ENCODE measurements at regions not wholly inside any gene's neighbourhood (a gene's known extent, or its start where the extent isn't known, plus 50 kb on each side); places are given as distances from the start of the nearest gene placed in this dataset.

GRCh38 chr12:13580206-13580605 is 383.7 kb downstream of the EMP1 start:
- Histone ChIP-seq H3K79me2 (ENCODE audit: control insufficient read depth, insufficient read depth, low read length) (no peaks in the 10 kb centered on the region), H3K4me3 (ENCODE audit: low read length) (no peak overlapping the region), H2AK5ac (ENCODE audit: low read length) (no peak overlapping the region), H3K27me3 (ENCODE audit: insufficient read depth, low read length, poor library complexity) (no peaks in the 10 kb centered on the region), H3K79me1 (ENCODE audit: low read length) (no peaks in the 10 kb centered on the region), H3K4ac (ENCODE audit: low read depth, low read length) (no peak overlapping the region), H2BK15ac (replicated peaks; ENCODE audit: low read depth) (no peak overlapping the region), H3K56ac (ENCODE audit: low read length) (no peak overlapping the region), H4K5ac (ENCODE audit: low read length) (no peak overlapping the region), H3K9ac (ENCODE audit: low read length) (no peak overlapping the region), H3K4me2 (ENCODE audit: low read length) (no peak overlapping the region), H4K8ac (ENCODE audit: low read depth, low read length) (no peak overlapping the region), H3K36me3 (ENCODE audit: control insufficient read depth, insufficient read depth, low read length) (no peaks in the 10 kb centered on the region), H3K27ac (ENCODE audit: low read depth, low read length) (no peak overlapping the region), H3K4me1 (ENCODE audit: control insufficient read depth, low read depth, low read length) (no peaks in the 10 kb centered on the region), H2BK5ac (ENCODE audit: low read length) (no peak overlapping the region), H3K23ac (ENCODE audit: low read length) (no peak overlapping the region), H3K18ac (ENCODE audit: low read length) (no peak overlapping the region), H2BK120ac (ENCODE audit: low read depth, low read length) (no peak overlapping the region)
- no CpG with 5 or more reads among the region's 1 CpG for WGBS (ENCODE audit: extremely low coverage, insufficient coverage, low lambda C conversion rate)
- DNase-seq, result no peak

DNA sequence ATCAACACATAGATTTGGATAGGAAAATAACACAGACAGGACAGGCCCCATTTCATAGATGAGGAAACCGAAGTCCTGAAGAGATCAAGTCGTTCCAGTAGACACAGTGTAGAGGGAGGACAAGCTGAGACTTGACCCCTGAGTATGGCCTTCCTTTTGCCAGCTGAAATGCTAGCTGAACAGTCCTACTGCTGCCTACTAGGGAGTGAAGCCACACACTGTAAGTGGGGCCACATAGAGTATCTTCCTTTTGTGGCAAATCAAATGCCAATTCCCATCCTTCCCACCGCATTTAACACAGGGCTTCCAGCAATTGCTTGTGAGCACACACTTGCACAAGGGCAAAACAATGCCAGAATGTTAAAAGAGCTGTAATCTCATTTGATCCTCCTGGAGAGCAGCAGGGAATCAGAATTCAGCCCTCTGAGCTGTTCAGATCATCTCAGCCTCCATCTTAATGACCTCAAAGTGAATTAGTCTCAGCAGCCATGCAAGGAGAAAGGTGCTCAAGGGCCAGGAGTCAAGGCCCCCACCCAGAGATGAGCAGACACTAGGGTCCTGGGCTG is 380.5 kb downstream of the EMP1 start:
- H3K9ac ChIP-seq (ENCODE audit: low read length), result no peak overlapping the region
- no peaks in the 10 kb centered on the region for H3K4me1 ChIP-seq (ENCODE audit: control insufficient read depth, low read depth, low read length)
- no peak overlapping the region for H4K8ac ChIP-seq (ENCODE audit: low read depth, low read length)
- H2BK120ac ChIP-seq (ENCODE audit: low read depth, low read length), result no peak overlapping the region
- H3K4ac ChIP-seq (ENCODE audit: low read depth, low read length), result no peak overlapping the region
- H2AK5ac ChIP-seq (ENCODE audit: low read length), result no peak overlapping the region
- H3K79me2 ChIP-seq (ENCODE audit: control insufficient read depth, insufficient read depth, low read length), result no peaks in the 10 kb centered on the region
- no peak for DNase-seq
- no peak overlapping the region for H3K4me2 ChIP-seq (ENCODE audit: low read length)
- H3K36me3 ChIP-seq (ENCODE audit: control insufficient read depth, insufficient read depth, low read length), result no peaks in the 10 kb centered on the region
- H4K5ac ChIP-seq (ENCODE audit: low read length), result no peak overlapping the region
- no peak overlapping the region for H2BK15ac ChIP-seq (replicated peaks; ENCODE audit: low read depth)
- H3K23ac ChIP-seq (ENCODE audit: low read length), result no peak overlapping the region
- WGBS (ENCODE audit: extremely low coverage, insufficient coverage, low lambda C conversion rate), result no CpG with 5 or more reads among the region's 3 CpGs
- no peak overlapping the region for H3K18ac ChIP-seq (ENCODE audit: low read length)
- H2BK5ac ChIP-seq (ENCODE audit: low read length), result no peak overlapping the region
- H3K4me3 ChIP-seq (ENCODE audit: low read length), result no peak overlapping the region
- H3K79me1 ChIP-seq (ENCODE audit: low read length), result no peaks in the 10 kb centered on the region
- H3K56ac ChIP-seq (ENCODE audit: low read length), result no peak overlapping the region
- no peak overlapping the region for H3K27ac ChIP-seq (ENCODE audit: low read depth, low read length)
- H3K27me3 ChIP-seq (ENCODE audit: insufficient read depth, low read length, poor library complexity), result no peaks in the 10 kb centered on the region

GRCh38 chr12:13573698-13574321 is 377.3 kb downstream of the EMP1 start:
- Histone ChIP-seq H2BK5ac (ENCODE audit: low read length) (no peak overlapping the region), H3K4ac (ENCODE audit: low read depth, low read length) (no peak overlapping the region), H3K27me3 (ENCODE audit: insufficient read depth, low read length, poor library complexity) (no peaks in the 10 kb centered on the region), H4K5ac (ENCODE audit: low read length) (no peak overlapping the region), H3K4me1 (ENCODE audit: control insufficient read depth, low read depth, low read length) (no peaks in the 10 kb centered on the region), H3K56ac (ENCODE audit: low read length) (no peak overlapping the region), H3K4me3 (ENCODE audit: low read length) (no peak overlapping the region), H3K4me2 (ENCODE audit: low read length) (no peak overlapping the region), H3K23ac (ENCODE audit: low read length) (no peak overlapping the region), H3K79me2 (ENCODE audit: control insufficient read depth, insufficient read depth, low read length) (no peaks in the 10 kb centered on the region), H2AK5ac (ENCODE audit: low read length) (no peak overlapping the region), H2BK120ac (ENCODE audit: low read depth, low read length) (no peak overlapping the region), H2BK15ac (replicated peaks; ENCODE audit: low read depth) (no peak overlapping the region), H3K36me3 (ENCODE audit: control insufficient read depth, insufficient read depth, low read length) (no peaks in the 10 kb centered on the region), H3K18ac (ENCODE audit: low read length) (no peak overlapping the region), H3K27ac (ENCODE audit: low read depth, low read length) (no peak overlapping the region), H4K8ac (ENCODE audit: low read depth, low read length) (no peak overlapping the region), H3K79me1 (ENCODE audit: low read length) (no peaks in the 10 kb centered on the region), H3K9ac (ENCODE audit: low read length) (no peak overlapping the region)
- peak; percentile 54 for DNase-seq
- 100% methylated on average over 1 of the region's 3 CpGs for WGBS (ENCODE audit: extremely low coverage, insufficient coverage, low lambda C conversion rate)

DNA sequence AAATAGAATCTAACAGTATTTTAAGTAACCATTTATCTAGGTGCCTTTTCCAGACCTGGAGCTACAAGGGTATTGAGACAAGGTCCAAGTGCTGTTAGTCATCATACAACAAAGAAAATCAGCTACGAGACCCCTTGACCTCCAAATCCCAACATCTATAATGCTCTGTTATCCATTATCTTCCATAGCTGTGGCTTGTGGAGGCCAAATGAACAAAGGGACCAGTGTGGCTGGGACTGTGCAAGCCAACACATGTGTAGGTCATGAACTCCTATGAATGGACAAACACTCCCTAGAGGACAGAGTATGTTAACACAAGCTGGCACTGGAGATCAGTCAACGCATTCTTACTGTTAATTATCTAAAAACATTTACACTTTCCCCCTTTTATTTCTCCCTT is 374.5 kb downstream of the EMP1 start:
- no peak overlapping the region for H2BK15ac ChIP-seq (replicated peaks; ENCODE audit: low read depth)
- H3K56ac ChIP-seq (ENCODE audit: low read length), result no peak overlapping the region
- H2AK5ac ChIP-seq (ENCODE audit: low read length), result no peak overlapping the region
- H3K4me3 ChIP-seq (ENCODE audit: low read length), result no peak overlapping the region
- H3K4ac ChIP-seq (ENCODE audit: low read depth, low read length), result no peak overlapping the region
- H3K4me2 ChIP-seq (ENCODE audit: low read length), result no peak overlapping the region
- no CpG with 5 or more reads among the region's 2 CpGs for WGBS (ENCODE audit: extremely low coverage, insufficient coverage, low lambda C conversion rate)
- no peak overlapping the region for H2BK120ac ChIP-seq (ENCODE audit: low read depth, low read length)
- no peak overlapping the region for H4K8ac ChIP-seq (ENCODE audit: low read depth, low read length)
- no peak overlapping the region for H3K9ac ChIP-seq (ENCODE audit: low read length)
- no peaks in the 10 kb centered on the region for H3K36me3 ChIP-seq (ENCODE audit: control insufficient read depth, insufficient read depth, low read length)
- H3K23ac ChIP-seq (ENCODE audit: low read length), result no peak overlapping the region
- no peaks in the 10 kb centered on the region for H3K79me1 ChIP-seq (ENCODE audit: low read length)
- H2BK5ac ChIP-seq (ENCODE audit: low read length), result no peak overlapping the region
- no peak overlapping the region for H3K18ac ChIP-seq (ENCODE audit: low read length)
- no peaks in the 10 kb centered on the region for H3K79me2 ChIP-seq (ENCODE audit: control insufficient read depth, insufficient read depth, low read length)
- no peak for DNase-seq
- H3K27me3 ChIP-seq (ENCODE audit: insufficient read depth, low read length, poor library complexity), result no peaks in the 10 kb centered on the region
- H3K27ac ChIP-seq (ENCODE audit: low read depth, low read length), result no peak overlapping the region
- H3K4me1 ChIP-seq (ENCODE audit: control insufficient read depth, low read depth, low read length), result no peaks in the 10 kb centered on the region
- H4K5ac ChIP-seq (ENCODE audit: low read length), result no peak overlapping the region

GRCh38 chr12:13570005-13570694 is 373.6 kb downstream of the EMP1 start:
- H3K27ac ChIP-seq (ENCODE audit: low read depth, low read length), result no peak overlapping the region
- no peak overlapping the region for H3K4ac ChIP-seq (ENCODE audit: low read depth, low read length)
- H3K56ac ChIP-seq (ENCODE audit: low read length), result no peak overlapping the region
- no peak overlapping the region for H2AK5ac ChIP-seq (ENCODE audit: low read length)
- no CpG with 5 or more reads among the region's 1 CpG for WGBS (ENCODE audit: extremely low coverage, insufficient coverage, low lambda C conversion rate)
- no peak overlapping the region for H3K9ac ChIP-seq (ENCODE audit: low read length)
- no peak overlapping the region for H2BK15ac ChIP-seq (replicated peaks; ENCODE audit: low read depth)
- no peak overlapping the region for H4K8ac ChIP-seq (ENCODE audit: low read depth, low read length)
- H3K79me1 ChIP-seq (ENCODE audit: low read length), result no peaks in the 10 kb centered on the region
- H3K18ac ChIP-seq (ENCODE audit: low read length), result no peak overlapping the region
- H3K27me3 ChIP-seq (ENCODE audit: insufficient read depth, low read length, poor library complexity), result no peaks in the 10 kb centered on the region
- no peak overlapping the region for H3K4me2 ChIP-seq (ENCODE audit: low read length)
- no peak overlapping the region for H2BK5ac ChIP-seq (ENCODE audit: low read length)
- no peak overlapping the region for H2BK120ac ChIP-seq (ENCODE audit: low read depth, low read length)
- no peaks in the 10 kb centered on the region for H3K79me2 ChIP-seq (ENCODE audit: control insufficient read depth, insufficient read depth, low read length)
- H3K4me3 ChIP-seq (ENCODE audit: low read length), result no peak overlapping the region
- H3K4me1 ChIP-seq (ENCODE audit: control insufficient read depth, low read depth, low read length), result no peaks in the 10 kb centered on the region
- no peak overlapping the region for H3K23ac ChIP-seq (ENCODE audit: low read length)
- H4K5ac ChIP-seq (ENCODE audit: low read length), result no peak overlapping the region
- H3K36me3 ChIP-seq (ENCODE audit: control insufficient read depth, insufficient read depth, low read length), result no peaks in the 10 kb centered on the region
- no peak for DNase-seq
